ENCODE measurements at regions not wholly inside any gene's neighbourhood (a gene's known extent, or its start where the extent isn't known, plus 50 kb on each side); places are given as distances from the start of the nearest gene placed in this dataset.

GRCh38 chr1:84078108-84078841 is 65.8 kb upstream of the PRKACB start:
- TF ChIP-seq ZNF274 (IDR thresholded peaks at IDR 0.05; ENCODE audit: low read depth, low read length) (no peak), SUZ12 (IDR thresholded peaks at IDR 0.05; ENCODE audit: extremely low read depth, insufficient read depth, insufficient read length) (no peak), YY1 (IDR thresholded peaks at IDR 0.05; ENCODE audit: insufficient read depth, insufficient read length) (no peak)

All from NT2/D1 (cell line).